ENCODE measurements at regions not wholly inside any gene's neighbourhood (a gene's known extent, or its start where the extent isn't known, plus 50 kb on each side); places are given as distances from the start of the nearest gene placed in this dataset.

DNA sequence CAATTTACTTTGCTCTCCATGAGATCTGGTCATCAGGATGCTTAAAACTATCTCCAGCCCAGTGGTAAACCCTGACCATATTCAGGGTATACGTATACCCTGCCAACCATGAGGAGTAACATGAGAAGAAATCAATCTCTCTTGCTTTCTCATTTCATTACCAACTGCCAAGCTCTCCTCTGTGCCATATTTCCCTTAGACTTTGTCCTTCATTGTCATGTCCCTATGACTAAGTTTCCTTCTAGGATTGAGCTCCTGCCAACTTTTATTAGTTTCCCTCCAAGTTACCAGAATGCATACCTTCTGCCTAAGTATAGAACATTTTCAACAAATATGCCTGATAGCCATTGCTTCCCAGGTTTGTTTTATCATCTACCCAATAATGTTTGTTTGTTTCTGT lies 1113.9 kb upstream of the B3GALT2 start:
- H3K4me3 ChIP-seq (replicated peaks; ENCODE audit: insufficient read depth, low read length), result no peak overlapping the region
- TF ChIP-seq GABPA (IDR thresholded peaks at IDR 0.05; ENCODE audit: low read depth), result no peak
- H3K27ac ChIP-seq (replicated peaks), result no peak overlapping the region
- no peak for DNase-seq (ENCODE audit: low read depth in 1 of 2, low spot score in 1 of 2)
- H3K27me3 ChIP-seq (ENCODE audit: insufficient read depth, poor library complexity, severe bottlenecking), result no peaks in the 10 kb centered on the region

DNA sequence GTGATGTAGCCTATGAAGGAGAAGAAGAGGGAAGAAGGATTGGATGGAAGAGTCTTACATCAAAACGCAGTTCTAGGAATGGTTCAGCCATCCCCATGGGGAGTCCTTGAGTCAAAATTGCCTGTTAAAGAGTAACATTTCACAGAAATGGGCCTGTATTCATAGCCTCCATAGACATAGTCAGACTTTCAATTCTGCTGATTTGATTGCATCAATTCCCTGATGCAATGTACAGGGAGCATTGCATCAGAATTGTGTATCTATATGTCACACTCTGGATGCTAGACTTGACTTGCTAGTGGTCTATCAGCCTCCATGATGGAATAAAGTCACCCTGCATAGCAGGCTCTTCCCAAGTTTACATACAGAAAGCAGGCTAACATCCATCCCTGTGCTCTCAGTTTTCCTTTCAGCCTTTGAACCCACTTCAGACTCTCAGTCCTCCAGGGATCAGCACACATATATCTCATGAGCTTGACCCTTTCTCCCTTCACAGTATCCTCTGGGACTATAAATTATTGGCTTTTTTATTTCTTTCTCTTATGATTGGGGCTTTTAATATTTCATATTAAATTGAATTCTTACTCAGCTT lies 1111.7 kb upstream of the B3GALT2 start:
- TF ChIP-seq, protein P1, sequence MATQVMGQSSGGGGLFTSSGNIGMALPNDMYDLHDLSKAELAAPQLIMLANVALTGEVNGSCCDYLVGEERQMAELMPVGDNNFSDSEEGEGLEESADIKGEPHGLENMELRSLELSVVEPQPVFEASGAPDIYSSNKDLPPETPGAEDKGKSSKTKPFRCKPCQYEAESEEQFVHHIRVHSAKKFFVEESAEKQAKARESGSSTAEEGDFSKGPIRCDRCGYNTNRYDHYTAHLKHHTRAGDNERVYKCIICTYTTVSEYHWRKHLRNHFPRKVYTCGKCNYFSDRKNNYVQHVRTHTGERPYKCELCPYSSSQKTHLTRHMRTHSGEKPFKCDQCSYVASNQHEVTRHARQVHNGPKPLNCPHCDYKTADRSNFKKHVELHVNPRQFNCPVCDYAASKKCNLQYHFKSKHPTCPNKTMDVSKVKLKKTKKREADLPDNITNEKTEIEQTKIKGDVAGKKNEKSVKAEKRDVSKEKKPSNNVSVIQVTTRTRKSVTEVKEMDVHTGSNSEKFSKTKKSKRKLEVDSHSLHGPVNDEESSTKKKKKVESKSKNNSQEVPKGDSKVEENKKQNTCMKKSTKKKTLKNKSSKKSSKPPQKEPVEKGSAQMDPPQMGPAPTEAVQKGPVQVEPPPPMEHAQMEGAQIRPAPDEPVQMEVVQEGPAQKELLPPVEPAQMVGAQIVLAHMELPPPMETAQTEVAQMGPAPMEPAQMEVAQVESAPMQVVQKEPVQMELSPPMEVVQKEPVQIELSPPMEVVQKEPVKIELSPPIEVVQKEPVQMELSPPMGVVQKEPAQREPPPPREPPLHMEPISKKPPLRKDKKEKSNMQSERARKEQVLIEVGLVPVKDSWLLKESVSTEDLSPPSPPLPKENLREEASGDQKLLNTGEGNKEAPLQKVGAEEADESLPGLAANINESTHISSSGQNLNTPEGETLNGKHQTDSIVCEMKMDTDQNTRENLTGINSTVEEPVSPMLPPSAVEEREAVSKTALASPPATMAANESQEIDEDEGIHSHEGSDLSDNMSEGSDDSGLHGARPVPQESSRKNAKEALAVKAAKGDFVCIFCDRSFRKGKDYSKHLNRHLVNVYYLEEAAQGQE (IDR thresholded peaks at IDR 0.05; ENCODE audit: insufficient replicate concordance, low read depth), result no peak
- TF ChIP-seq, protein P2, sequence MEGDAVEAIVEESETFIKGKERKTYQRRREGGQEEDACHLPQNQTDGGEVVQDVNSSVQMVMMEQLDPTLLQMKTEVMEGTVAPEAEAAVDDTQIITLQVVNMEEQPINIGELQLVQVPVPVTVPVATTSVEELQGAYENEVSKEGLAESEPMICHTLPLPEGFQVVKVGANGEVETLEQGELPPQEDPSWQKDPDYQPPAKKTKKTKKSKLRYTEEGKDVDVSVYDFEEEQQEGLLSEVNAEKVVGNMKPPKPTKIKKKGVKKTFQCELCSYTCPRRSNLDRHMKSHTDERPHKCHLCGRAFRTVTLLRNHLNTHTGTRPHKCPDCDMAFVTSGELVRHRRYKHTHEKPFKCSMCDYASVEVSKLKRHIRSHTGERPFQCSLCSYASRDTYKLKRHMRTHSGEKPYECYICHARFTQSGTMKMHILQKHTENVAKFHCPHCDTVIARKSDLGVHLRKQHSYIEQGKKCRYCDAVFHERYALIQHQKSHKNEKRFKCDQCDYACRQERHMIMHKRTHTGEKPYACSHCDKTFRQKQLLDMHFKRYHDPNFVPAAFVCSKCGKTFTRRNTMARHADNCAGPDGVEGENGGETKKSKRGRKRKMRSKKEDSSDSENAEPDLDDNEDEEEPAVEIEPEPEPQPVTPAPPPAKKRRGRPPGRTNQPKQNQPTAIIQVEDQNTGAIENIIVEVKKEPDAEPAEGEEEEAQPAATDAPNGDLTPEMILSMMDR (IDR thresholded peaks at IDR 0.05; ENCODE audit: insufficient read depth, low read length), result no peak
- TF ChIP-seq SPI1 (IDR thresholded peaks at IDR 0.05; ENCODE audit: borderline replicate concordance, low read depth), result no peak
- no peak for TF ChIP-seq GABPA (IDR thresholded peaks at IDR 0.05; ENCODE audit: low read depth)
- no peak for TF ChIP-seq POLR2AphosphoS5 (IDR thresholded peaks at IDR 0.05; ENCODE audit: low read depth)
- no peak for DNase-seq (ENCODE audit: low read depth in 1 of 2, low spot score in 1 of 2)
- Histone ChIP-seq H3K4me3 (replicated peaks; ENCODE audit: insufficient read depth, low read length) (no peak overlapping the region), H3K27ac (replicated peaks) (no peak overlapping the region), H3K27me3 (ENCODE audit: insufficient read depth, poor library complexity, severe bottlenecking) (no peaks in the 10 kb centered on the region)

DNA sequence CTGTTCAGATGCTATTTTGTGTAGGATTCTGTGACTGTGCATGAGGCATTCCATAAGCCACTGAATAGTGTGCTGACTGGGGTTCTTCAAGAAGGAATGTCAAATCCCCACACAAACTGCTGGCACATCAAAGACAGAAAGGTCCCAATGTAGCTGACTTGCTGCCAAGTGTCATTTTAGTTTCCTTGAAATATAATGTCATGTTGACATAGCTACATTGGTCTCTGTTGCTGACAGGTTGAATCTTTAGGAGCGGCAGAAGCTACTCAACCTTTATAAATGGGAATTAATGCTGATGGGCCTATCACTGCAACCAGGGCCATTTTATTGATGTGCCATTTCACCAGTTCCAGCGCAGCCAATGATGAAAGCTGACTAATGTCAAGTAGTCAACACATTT lies 1110.7 kb upstream of the B3GALT2 start:
- no peak for DNase-seq (ENCODE audit: low read depth in 1 of 2, low spot score in 1 of 2)
- TF ChIP-seq, protein P1 (IDR thresholded peaks at IDR 0.05; ENCODE audit: insufficient replicate concordance, low read depth), result no peak
- Histone ChIP-seq H3K27me3 (ENCODE audit: insufficient read depth, poor library complexity, severe bottlenecking) (no peaks in the 10 kb centered on the region), H3K4me3 (replicated peaks; ENCODE audit: insufficient read depth, low read length) (no peak overlapping the region), H3K27ac (replicated peaks) (no peak overlapping the region)

DNA sequence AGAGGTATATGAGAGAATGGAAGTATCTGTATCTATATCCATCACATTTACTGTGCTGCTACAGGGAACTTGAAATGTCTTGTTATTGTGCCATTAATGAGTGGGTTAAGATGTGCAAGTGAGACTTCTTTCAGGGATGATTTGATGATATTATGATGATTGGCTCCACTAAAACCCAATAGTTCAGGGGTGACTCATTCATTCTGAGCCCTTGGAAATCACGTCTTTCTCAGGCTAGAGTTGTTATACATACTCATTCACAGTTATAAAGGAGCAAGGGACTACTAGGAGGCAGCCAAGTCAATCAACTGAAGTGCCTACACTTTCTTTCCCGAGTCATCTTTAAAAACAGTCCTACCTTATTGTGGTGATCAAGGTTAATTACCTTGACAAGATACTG lies 1109.8 kb upstream of the B3GALT2 start:
- H3K27me3 ChIP-seq (ENCODE audit: insufficient read depth, poor library complexity, severe bottlenecking), result no peaks in the 10 kb centered on the region
- H3K27ac ChIP-seq (replicated peaks), result no peak overlapping the region
- no peak overlapping the region for H3K4me3 ChIP-seq (replicated peaks; ENCODE audit: insufficient read depth, low read length)
- no peak for DNase-seq (ENCODE audit: low read depth in 1 of 2, low spot score in 1 of 2)
- TF ChIP-seq, protein P2 (IDR thresholded peaks at IDR 0.05; ENCODE audit: insufficient read depth, low read length), result no peak
- TF ChIP-seq SPI1 (IDR thresholded peaks at IDR 0.05; ENCODE audit: borderline replicate concordance, low read depth) (no peak), GABPA (IDR thresholded peaks at IDR 0.05; ENCODE audit: low read depth) (no peak), POLR2AphosphoS5 (IDR thresholded peaks at IDR 0.05; ENCODE audit: low read depth) (no peak)
- TF ChIP-seq, protein P1 (IDR thresholded peaks at IDR 0.05; ENCODE audit: insufficient replicate concordance, low read depth), result no peak

Data from HL-60 (cell line).